A549 (cell line): ENCODE measurements at regions not wholly inside any gene's neighbourhood (a gene's known extent, or its start where the extent isn't known, plus 50 kb on each side); places are given as distances from the start of the nearest gene placed in this dataset.

Source experiments
- ESRRA ChIP-seq: fragments of 150-350 bp; IDR thresholded peaks from 2 replicates; pipeline ENCODE4 v1.6.1; 2014; ENCODE audit warnings: mild to moderate bottlenecking, low read length, borderline replicate concordance
- MAZ ChIP-seq: fragments of 150-350 bp; IDR thresholded peaks from 2 replicates; pipeline ENCODE4 v1.6.1; 2014; ENCODE audit warnings: antibody characterized with exemption, low read depth, low read length, borderline replicate concordance
- NFE2L2 ChIP-seq: fragments of 150-350 bp; conservative IDR thresholded peaks from 2 replicates; pipeline ENCODE4 v1.6.1; 2014; ENCODE audit warnings: low read length
- POLR2A ChIP-seq: IDR thresholded peaks from 2 replicates; pipeline ENCODE4 v1.6.1; 2012; ENCODE audit warnings: mild to moderate bottlenecking, low read length
- POLR2AphosphoS2 ChIP-seq: conservative IDR thresholded peaks from 2 replicates; pipeline ENCODE4 v1.6.1; 2012; ENCODE audit warnings: low read length, improper control_type of control experiment, inconsistent platforms
- RAD21 ChIP-seq, 2 experiments: fragments of >200 bp in 1 of 2; sonication (Bioruptor Twin) in 1 of 2; formaldehyde crosslinking in 1 of 2; IDR thresholded peaks in 1 of 2; conservative IDR thresholded peaks in 1 of 2; 2 replicates in 1 of 2; 3 replicates in 1 of 2; pipeline ENCODE4 v1.6.1; 2012 to 2018; ENCODE audit warnings: inconsistent platforms in 1 of 2
- TF ChIP-seq, protein P1 (sequence below): fragments of >200 bp; sonication (Bioruptor Twin); formaldehyde crosslinking; IDR thresholded peaks from 3 replicates; pipeline ENCODE4 v1.5.1; 2016

- TF ChIP-seq, protein P1, sequence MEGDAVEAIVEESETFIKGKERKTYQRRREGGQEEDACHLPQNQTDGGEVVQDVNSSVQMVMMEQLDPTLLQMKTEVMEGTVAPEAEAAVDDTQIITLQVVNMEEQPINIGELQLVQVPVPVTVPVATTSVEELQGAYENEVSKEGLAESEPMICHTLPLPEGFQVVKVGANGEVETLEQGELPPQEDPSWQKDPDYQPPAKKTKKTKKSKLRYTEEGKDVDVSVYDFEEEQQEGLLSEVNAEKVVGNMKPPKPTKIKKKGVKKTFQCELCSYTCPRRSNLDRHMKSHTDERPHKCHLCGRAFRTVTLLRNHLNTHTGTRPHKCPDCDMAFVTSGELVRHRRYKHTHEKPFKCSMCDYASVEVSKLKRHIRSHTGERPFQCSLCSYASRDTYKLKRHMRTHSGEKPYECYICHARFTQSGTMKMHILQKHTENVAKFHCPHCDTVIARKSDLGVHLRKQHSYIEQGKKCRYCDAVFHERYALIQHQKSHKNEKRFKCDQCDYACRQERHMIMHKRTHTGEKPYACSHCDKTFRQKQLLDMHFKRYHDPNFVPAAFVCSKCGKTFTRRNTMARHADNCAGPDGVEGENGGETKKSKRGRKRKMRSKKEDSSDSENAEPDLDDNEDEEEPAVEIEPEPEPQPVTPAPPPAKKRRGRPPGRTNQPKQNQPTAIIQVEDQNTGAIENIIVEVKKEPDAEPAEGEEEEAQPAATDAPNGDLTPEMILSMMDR, result no peak
- TF ChIP-seq ESRRA (no peak), RAD21 (conservative IDR thresholded peaks at IDR 0.05 in 1 of 2, IDR thresholded peaks at IDR 0.05 in 1 of 2) (no peak), POLR2AphosphoS2 (no peak), NFE2L2 (no peak), MAZ (no peak), POLR2A (no peak)
Observed at GRCh38 chr4:13860126-13860525, 232.6 kb upstream of the BOD1L1 start.
